OCI-M2 (cell line): ENCODE measurements at regions not wholly inside any gene's neighbourhood (a gene's known extent, or its start where the extent isn't known, plus 50 kb on each side); places are given as distances from the start of the nearest gene placed in this dataset.

Experiments
- DNase-seq: peaks from one replicate; lab custom pipeline; 2025; ENCODE audit not compliant: unreplicated experiment; lab: John Stamatoyannopoulos, UW

DNA sequence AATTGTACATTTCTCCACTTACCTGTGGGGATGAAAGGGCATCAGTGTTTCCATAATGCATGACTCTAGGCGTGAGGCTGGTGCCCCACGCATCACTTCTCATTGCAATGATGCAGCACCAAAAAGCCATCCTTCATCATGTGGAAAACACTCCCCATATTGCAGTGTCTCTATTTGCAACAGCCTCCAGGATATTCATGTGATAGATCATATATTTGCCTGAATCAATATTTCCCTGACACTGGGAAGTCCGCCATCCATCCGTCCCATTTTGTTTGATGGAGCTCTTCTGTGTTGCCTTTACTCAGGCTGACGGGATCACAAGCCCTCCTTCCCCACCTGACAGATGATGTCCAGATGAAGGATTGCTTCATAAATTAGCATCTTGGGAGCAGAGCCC, 74.5 kb upstream of the CAMK1G start:
- no peak for DNase-seq

DNA sequence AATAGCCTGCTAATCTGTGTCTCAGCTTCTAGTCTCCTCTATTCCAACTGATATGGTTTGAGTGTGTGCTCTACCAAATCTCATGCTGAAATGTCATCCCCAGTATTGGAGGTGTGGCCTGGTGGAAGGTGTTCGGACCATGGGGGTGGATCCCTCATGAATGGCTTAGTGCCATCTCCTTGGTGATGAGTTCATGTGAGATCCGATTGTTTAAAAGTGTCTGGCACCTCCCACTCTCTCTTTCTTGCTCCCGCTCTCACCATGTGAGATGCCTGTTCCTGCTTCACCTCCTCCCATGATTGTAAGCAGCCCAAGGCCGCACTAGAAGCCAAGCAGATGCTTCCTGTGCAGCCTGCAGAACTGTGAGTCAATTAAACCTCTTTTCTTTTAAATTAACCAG, 73.5 kb upstream of the CAMK1G start:
- DNase-seq: no peak

DNA sequence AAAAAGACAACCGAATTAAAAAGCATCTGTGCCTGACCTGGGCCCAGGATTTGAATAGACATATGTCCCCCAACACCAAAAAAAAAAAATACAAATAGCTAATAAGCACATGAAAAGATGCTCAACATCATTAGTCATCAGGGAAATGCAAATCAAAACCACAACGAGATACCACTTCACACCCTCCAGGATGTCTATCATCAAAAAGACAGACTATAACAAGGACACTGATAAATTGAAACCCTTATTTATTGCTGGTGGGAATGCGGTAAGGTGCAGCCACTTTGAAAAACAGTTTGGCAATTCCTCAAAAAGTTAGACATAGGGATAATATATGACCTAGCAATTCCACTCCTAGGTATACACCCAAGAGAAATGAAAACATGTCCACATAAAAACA, 72.3 kb upstream of the CAMK1G start:
- no peak for DNase-seq

DNA sequence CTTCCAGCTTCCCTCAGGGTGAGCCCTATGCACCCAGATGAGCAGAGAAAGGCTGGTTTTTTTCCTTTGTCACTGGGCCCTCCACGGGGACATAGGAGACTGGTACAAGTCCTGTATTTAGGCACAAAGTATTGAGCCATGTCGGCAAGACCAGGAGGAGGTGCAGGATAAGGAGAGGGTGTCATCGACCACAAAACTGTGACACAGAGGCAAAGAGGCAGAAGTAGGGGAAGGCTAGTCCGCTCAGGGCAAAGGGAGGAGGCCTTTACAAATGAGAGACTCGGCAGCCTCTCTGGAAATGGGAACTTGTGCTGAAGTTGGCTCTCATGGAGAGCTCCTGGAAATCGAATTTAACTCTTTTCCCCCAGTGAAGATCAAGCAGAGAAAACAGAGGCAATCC, 70.7 kb upstream of the CAMK1G start:
- no peak for DNase-seq

DNA sequence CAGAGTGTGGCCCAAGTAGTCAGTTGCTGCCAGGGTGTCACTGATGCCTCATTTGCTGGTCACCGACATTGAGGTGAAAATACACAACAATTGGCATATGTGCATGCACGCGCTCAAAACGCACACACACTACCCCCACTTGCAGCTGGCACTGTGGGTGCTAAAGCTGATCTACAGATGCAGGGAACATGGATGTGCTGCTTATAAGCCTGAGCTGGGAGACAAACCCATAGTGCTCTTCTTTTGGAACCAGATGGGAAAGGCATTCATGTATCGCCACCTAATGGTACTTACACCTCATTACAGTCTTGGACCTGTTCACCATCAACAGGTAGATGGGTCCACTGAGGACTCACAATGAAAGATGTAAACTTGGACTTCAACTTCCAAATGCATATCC, 70.3 kb upstream of the CAMK1G start:
- DNase-seq: no peak

DNA sequence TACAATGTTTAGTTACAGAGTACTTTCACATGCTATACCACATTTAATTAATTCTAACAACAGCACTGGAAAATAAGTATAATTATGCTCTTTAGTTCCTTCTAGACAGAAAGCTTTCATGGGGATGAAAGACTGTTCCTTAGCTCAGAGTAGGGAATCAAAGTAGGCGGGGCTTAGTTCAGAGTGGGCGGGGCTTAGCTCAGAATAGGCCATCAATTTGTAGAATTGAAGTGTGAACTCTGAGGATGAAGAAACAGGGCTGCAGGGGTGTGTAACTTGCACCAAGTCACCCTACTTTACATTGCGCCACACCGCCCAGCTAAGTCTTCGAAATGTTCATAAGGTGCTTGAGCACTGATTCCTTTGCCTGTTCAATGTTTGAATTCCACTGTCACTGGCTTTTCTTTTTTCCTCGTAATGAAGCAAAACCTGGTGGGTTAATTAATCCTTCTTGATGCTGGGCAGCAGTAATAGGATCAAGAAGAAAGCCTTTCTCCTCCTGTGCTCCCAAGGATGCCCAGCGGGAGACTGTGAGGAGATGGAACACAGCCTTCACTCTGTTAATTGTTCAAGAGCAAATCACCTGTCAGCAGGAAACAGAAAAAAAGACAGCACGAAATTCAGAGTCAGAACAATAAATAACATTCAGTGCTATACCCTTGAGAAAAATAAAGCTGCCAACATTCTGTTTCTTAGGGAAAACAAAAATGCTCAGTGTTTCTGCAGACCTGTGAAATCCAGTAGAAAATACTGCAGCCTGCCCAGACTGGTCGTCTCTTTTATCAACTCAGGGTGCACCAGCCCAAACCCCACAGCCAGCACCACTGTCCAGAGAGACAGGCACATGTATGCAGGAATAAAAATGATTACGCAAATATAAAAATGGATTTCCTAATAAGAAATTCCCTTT, 66.5 kb upstream of the CAMK1G start:
- no peak for DNase-seq

DNA sequence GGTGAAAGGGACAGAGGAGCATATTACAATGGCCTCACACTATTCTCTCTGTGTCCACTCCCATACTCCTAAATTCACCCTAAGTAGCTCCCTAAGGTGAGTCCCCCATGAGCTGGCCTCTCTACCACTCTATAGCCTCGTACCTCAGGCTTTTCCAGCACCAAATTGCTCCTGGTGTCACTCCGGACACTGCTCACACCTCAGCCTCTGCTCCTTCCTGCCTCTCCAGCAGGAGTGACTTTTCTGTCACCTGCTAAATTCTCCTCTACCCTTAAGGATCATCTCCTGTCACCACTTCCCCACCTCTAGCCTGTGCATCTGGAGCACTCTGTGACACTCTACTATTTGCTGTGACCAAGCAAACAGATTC, 65.8 kb upstream of the CAMK1G start:
- no peak for DNase-seq

DNA sequence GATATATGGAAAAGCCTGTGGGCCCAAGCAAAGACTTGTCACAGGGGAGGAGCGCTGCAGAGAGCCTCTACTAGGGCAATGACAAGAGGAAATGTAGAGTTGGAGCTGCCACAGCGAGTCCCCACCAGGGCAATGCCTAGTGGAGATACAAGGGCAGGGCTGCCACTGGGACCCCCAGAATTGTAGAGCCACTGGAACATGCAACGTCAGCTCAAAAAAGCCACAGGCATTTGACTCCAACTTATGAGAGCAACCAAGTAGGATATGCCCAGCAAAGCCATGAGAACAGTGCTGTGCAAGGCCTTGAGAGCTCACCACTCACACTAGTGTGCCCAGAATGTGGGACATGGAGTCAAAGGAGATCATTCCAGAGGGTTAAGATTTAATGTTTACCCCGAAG, 63.7 kb upstream of the CAMK1G start:
- no peak for DNase-seq

DNA sequence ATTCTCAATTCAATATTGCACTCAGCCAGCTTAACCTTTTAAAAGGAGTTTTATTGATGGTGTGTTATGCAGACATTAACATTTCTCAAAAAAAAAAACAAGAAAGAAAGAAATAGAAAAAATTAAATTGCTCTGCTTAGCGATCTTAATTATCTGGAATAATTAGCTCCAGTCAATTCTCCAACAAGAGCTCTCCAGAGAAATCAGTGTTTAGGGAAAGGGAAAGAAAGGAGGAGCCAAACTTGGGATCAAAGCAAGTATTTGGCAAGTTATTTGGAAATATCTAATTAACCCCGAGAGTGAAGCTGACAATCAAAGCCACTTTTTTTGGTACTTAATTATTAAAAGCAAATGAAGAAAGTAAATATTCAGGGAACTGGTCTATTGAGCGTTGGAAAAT, 60.7 kb upstream of the CAMK1G start:
- no peak for DNase-seq

DNA sequence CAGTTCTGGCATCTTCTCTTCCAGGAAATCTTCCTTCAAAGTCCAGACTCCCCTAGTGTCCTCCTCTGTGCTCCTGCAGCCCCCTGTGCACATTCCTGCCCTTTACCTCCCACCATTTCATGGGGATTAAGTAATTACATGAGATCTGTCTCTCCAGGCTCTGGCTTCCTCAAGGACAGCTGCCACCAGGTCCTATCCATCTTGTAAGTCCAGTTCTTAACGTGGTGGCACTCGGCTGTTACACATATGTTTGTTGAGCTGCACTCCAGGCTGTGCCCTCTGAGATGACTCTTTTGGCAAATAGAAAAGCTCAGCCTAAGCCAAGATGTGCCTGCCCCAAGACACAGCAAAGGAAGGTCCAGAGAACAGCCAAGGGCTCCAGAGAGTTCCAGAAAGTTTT, 57.4 kb upstream of the CAMK1G start:
- no peak for DNase-seq

DNA sequence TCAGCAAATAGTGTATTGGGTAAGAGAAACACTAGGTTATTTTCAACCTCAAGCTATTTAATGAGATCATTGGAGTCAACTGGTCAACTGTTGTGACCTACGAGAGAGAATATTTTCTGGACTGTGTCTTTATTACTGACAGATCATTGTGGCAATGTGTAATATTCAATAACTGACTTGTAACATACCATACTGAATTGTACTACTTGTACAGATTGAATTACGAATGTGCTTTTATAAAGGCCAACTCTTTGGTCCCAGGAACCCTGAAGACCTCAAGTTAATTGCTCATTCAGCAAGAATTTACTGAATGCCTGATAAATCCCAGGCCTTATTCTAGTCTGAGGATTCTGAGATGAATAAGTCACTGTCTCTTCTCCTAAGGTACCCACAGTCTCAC, 56.1 kb upstream of the CAMK1G start:
- DNase-seq: no peak

DNA sequence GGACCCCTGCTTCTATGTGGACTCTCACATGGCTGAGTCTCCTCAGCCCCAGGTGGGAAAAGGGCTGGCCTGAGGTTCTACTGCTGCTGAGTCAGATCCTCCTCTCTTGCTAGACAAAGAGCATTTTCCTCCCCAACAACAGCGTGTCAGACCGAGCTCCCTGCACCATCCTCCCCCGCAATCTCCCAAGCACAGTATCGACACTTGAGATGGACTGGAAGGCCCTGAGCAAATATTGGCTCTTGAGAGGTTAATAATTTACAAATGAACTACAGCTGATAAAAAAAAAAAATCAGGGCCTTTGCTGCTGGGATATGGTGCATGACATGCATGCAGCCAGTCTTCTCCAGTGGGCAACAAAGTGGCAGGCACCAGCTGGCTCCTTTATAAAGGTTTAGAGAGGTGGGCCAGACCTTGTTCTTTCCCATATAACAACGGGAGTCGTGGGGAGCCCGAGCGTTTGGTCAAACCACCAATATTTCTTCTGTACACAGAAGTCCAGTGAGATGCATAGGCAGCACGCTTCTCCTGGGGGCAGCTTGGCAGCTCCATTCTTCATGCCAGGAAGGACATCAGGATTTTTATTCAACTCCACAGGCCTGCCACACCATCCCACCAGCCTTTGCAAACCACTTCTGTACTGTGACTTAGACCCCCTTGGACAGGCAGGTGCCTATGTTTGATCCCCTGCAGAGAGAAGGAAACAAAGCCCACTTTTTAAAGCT, 55.4 kb upstream of the CAMK1G start:
- no peak for DNase-seq

DNA sequence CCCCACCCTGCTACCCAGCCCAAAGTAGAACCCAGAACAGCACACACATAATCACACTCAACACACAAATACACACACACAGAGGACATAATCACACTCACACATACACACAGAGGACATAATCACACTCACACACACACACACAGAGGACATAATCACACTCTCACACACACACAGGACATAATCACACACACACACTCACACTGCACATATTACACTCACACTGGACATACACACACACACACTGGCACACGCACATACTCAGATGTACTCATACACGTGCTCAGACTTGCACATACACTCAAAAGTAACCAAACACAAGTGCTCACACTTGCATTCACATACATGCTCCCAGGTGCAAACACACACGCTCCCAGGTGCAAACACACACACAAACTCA, 54.3 kb upstream of the CAMK1G start:
- no peak for DNase-seq

DNA sequence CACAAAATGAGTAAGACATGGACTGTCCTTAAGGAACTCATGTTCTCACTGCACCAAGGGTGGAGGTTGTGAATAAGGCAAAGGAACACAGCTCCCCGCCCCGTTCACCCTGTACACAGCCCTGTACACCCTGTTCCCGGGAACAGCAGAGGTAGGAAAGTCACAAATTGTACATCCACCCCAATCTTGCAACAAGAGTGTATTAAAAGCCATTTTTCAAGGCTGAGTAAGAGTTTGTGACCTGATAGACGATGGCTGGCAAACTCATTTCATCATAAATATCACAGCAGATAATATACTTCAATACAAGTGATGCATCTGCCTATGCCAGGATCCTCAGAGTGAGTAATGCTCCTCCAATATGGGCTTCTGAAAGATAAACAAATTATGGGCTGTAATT, 52.5 kb upstream of the CAMK1G start:
- no peak for DNase-seq

DNA sequence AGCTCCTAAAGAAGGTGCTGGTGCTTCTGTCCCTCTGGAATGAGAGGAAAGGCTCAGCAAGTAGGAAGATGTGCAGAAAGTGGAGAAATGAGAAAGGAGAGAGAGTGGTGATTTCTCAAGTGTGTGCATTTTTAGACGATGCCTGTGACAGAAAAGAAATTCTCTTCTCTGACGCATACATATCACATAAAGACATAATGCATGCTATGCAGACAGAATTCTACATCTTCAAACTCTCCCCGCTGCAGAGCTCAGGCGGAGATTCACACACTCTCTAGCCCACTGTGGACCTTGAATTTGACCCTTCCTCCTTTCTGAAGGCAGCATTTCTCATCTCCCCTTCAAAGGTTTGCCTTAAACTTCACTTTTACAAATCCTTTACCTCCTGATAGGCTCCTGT, 52.0 kb upstream of the CAMK1G start:
- no peak for DNase-seq
